Putamen (tissue), 1 donor: ENCODE measurements at regions not wholly inside any gene's neighbourhood (a gene's known extent, or its start where the extent isn't known, plus 50 kb on each side); places are given as distances from the start of the nearest gene placed in this dataset.
A peak's percentile ranks its signal among the peaks of the same experiment; 100 is the strongest.

Experiments
- DNase-seq: peaks from one replicate; pipeline ENCODE4 v3.0.0-alpha.2; 2016; ENCODE audit warnings: low spot score

DNA sequence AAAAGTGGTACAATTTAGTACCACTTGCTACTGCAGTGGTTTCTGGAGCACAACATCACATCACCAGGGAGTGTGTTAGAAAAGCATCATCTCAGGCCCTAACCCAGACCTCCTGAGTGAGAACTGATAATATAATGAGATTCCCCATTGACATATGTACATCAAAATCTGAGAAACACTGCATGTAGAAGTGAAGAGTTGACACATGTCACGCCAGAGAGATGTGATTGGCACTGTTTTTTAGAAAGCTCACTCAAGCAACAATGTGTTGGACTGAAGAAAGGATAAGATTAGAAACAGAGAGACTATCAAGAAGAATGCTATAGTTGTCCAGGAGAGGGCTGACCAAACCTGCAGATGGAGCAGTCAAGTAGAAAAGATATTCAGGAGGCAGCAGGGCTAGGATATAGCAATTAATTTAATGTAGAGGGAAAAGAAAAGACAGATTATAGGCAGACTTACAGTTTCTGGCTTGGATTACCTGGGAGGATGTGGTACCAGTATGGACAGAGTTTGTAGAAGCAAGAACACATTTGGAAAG is 324.4 kb upstream of the ADAMTSL1 start:
- DNase-seq: no peak

DNA sequence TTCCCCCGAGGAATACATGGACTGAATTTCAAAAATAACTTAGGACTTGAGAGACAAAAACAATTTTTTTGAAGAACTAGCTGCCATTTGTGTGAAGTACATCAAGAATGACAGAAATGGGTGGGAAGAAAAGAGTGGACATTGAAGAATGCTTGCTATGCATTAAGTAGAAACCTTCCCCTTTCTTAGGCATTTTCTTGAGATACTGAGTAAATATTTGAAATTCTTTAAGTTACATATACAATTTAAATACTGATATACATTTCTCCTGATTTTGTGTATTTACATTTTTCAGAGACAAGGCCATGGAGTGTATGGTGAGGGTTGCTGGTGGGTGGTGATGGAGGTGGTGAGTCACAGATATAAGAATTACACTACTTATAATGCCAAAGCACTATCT is 319.3 kb upstream of the ADAMTSL1 start:
- no peak for DNase-seq

DNA sequence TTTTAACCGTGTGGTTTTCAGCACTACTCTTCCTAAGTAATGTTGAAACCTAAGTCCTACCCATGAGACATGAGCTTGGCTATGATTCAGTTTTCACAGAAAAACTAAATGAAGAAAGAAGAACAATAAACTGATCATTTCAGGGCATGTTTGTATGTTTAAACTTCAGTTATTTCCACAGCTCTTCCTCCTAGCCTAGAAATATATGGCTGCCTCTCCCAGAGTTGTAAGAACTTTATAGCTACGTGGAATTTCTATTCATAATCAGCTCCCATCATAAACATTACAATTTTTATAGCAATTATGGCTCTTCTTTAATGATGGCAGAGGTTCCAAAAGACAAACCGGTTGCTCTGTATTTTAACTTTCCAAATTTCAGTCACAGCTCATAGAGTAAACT is 314.7 kb upstream of the ADAMTSL1 start:
- no peak for DNase-seq

DNA sequence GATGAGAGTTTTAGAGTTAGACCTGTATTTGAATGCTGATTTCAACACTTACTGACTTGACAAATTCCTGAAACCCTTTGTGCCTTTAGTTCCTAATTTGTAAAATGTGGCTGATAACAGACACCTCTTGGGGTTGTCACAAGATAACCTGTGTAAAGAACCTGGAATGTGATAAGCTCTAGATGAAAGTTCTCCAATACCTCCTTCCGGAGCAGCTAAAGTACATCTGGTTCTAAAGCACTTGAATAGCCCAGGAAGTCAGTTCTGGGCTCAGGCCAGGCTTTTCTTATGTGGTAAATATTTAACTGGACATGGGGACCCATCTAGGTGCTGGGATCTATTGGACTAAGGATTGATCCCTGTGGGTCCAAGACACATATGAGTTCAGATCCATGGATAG is 310.8 kb upstream of the ADAMTSL1 start:
- DNase-seq: no peak

DNA sequence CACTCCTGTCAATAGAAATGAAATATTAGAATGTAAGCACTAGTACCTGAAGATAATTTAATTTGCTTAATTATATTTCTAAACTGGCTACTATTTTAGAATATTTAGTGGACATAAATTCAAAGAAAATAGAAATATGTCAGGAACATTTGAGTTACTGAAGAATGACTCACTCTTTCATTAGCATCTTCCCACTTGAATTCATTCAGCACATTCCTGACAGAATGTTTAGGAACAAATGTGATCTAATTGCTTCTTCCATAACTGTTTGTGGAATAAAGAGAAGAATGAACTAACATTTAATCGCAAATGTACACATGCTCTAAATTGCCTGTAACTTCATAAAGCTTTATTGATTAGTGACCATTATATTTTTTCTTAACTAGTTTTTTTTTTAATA is 306.2 kb upstream of the ADAMTSL1 start:
- peak; percentile 3 for DNase-seq

DNA sequence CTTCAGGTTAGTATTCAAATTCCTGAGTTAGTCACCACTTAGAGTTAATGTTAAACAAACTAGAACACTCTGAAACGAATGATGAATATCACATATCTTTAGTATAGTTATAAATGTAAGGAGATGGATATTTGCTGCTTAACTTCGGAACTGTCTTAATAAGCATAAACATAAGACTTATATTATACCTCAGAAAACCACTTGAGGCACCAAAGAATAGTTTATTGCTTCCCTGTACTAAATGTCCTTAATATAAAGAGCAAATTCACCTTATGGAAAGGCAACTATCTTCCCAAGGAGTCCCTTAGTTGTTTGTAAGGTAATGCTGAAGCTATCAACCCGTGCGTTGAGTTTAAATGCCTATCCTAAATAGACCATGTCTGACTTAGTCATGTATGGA is 300.0 kb upstream of the ADAMTSL1 start:
- no peak for DNase-seq

DNA sequence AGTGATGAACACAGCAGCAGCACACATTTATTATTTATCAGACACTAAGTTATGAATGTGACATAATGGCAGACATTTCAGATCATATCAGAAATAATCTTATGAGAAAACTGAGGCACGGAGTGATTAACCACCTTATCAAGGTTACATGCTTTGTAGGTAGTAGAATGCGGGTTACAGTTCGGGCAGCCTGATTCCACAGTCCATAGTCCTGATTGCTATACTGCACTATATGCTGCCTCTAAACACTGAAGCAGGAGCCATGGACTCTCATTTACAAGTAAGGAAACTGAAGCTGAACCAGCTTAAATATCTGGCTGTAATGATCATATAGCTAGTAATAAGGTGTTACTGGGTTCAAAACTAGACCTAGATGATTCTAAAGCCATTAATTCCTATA is 291.3 kb upstream of the ADAMTSL1 start:
- DNase-seq: no peak

DNA sequence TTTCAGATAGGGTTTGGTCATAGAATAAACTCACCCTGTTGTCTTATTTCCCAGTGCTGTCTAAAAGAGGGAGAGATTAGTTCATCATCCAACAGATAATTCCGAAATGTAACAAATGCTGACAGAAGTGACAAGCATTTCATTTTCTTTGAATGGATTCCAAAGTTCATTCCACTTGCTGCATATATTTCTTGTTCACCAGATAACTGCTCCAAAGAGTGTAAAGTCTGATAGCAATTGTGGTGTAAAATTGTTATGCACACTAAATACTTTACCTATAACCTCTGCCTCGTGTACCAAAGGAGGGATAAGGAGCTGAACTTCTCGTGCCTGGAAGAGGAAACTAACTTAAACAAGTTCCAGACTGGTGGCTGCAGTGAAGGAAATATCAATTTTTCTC is 290.0 kb upstream of the ADAMTSL1 start:
- no peak for DNase-seq

DNA sequence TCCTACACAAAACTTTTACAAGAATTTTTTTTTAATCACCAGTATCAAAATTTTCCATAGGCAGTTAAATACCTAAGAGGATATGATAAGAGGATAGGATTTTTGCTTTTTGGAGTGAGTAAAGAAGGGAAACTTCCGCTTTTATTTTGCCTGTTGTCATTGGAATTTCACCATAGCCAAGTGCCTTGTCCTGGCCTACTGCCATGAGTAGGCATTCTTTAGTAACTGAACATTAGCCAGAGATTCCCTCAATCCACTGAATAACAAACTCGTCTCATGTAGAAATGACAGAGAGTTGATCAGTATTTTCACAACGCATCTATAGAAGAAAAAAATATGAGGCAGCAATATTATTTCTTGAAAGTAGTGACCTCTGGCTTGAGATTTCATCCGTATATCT is 289.6 kb upstream of the ADAMTSL1 start:
- DNase-seq: no peak

DNA sequence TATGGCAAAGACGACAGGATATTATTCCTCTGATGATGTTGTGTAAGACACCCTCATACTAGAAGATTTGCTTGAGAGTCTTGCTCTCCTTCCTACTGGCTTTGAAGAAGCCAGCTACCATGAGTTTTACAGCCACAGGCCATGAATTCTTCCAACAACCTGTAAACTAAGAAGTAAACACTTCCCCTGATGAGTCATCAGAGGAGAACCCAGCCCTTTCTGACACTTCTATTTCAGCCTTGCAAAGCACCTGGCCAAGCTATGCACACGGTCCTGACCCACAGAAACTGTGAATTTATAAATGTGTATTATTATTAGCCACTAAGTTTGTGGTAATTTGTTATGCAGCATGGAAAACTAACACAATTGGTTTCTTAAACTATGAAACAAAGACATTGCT is 288.8 kb upstream of the ADAMTSL1 start:
- DNase-seq: no peak

DNA sequence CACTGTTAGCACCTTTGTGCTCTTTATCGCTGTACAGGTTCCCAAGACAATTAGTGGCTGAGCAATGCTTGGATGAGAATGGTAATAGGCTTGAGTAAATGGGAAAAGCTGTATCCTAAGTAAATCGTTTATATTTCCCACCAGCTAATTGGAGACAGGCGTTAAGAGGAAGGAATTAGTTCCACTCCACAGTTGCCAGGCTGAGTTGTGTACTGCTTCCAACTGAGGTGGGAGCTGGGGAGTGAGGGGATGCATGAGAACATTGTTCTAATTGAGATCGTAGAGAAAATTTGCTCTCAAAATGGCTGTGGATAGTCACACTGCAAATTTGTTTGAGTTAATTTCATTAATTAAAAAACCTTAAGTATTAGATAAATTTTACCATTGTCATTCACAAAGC is 285.0 kb upstream of the ADAMTSL1 start:
- no peak for DNase-seq

DNA sequence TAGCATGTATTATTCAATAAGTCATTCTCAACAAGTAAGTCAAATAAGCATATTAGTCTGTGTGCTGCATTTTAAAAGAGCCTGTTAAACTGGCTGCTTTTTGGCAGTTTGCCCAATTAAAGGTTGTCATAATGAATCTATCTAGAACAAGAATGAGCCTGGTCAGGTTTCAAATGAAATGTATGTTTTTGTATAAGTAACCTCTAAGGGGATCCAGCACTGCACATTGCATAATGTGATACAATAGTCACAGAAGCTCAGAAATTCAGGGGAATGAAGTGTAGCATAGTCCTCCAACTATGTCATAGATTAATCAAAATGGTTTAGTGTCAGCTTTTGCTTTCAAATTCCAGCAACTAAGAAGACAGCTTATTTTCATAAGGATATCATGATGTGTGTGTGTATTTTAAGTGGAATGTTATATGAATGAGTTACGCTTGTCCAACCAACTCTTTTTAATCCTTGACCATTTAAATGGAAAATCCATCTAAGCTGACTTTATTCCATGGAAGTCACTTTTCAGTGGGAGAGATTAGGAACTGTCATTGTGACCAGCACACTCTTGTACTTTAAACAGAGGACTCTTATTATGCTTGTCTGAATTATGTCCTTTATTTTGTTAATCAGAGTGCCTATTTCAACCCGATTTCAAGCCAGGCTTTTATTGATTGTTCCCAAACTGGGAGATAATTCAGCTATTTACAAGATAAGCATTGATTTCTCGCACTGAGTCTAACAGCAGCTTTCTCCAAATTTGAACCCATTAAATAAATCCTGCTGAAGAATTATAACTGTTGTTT is 283.9 kb upstream of the ADAMTSL1 start:
- DNase-seq: no peak

DNA sequence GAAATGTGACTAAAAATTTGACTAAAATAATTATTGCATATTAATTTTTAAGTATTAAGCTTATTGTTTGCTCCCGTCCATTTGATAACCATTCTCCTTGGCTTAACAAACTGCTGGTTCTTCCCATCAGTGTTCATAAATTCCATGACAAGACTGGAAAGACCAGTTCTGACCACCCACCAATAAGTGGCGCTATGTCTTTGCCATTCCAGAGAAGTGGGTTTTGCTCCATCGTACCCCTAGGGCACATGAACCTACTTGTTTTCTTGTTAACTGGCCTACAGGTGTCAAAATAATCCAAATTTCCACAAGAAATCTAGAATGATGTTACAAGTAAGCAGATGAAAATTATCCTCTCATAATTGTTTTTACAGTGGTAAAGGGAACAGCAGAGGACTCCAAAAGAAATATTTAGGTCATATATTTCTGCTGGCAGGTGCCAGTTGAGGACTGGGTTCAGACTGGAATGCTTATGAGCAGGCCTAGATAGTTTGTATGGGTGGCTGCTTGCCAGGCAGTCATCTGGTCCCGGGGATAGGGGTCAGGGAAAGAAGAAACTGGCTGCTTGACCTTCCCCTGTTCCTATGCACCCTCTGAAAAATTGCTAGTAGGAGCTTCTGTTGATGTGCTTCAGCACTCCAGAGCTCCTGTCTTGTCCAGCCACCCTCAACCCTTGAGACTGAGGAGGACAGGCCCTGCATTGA is 283.1 kb upstream of the ADAMTSL1 start:
- DNase-seq: no peak

DNA sequence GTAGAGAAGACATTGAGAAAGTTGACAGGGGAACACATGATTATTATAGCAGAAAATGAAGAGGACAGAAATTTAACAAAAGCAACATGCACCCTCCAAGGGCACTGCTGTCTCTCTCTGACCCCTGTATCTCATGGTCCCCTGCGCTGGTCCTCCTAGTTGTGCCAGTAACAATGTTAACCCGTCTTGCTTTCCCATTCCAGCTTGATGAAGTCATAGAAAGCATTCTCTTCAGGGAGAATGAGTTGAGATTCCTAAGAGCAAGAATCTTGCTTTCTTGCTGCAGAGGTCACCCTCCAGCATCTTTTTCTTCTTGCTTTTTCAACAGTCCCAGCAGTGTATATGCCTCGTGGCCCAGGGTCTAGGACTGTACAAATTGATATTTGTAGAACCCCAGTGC is 279.6 kb upstream of the ADAMTSL1 start:
- DNase-seq: no peak

DNA sequence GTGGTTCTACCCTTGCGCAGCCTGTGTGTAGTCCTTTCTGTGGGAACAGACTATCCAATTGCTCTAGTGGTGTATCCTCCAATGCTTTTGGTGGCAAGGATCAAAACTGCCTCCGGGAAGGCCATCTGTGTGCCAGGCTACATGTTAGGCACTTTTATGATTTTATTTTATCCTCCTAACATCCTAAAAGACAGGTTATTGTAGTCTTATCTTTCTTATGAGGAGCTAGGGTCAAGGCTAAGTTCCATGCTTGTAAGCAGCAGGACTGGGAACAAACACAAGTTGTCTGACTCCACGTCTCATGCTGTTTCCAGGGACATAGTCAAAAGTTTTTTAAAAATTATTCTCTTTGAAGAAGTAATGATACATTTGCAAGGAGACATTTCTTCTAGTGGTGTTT is 278.7 kb upstream of the ADAMTSL1 start:
- no peak for DNase-seq

DNA sequence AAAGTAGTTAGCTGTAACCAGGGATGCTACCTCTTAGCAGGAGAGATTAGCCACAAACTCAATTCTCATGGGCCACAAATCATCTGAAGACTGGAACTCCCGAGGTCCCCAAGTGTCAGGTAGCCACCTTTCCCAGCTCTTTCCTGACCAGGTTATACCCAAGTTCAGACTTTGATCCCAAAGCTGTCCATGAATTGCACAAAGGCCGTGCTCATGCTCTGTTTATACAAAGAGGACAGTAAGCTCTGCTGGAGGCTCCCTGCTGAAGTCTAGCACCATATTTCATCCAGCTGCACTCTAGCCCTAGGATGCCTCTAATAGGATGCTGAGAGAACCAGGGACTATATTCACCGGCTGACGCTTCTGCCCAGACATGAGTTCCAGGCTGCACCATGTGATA is 271.0 kb upstream of the ADAMTSL1 start:
- no peak for DNase-seq

DNA sequence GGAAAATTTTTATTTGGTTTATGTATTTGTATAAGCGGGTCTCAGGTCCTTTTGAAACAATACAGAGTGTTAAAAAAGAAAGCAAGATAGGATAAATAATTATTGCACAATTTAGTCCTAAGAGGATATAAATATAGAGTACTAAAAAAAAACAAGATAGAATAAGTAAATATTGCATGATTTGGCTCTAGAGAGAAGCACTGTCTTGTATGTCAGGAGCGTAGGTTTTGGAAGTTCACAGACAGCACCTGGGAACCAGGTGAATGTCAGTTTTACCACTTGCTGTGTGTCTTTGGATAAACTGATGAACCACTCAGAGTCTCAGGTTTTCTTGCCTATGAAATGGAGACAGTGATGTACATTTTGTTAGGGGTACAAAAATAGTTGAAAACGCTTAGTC is 266.2 kb upstream of the ADAMTSL1 start:
- no peak for DNase-seq

DNA sequence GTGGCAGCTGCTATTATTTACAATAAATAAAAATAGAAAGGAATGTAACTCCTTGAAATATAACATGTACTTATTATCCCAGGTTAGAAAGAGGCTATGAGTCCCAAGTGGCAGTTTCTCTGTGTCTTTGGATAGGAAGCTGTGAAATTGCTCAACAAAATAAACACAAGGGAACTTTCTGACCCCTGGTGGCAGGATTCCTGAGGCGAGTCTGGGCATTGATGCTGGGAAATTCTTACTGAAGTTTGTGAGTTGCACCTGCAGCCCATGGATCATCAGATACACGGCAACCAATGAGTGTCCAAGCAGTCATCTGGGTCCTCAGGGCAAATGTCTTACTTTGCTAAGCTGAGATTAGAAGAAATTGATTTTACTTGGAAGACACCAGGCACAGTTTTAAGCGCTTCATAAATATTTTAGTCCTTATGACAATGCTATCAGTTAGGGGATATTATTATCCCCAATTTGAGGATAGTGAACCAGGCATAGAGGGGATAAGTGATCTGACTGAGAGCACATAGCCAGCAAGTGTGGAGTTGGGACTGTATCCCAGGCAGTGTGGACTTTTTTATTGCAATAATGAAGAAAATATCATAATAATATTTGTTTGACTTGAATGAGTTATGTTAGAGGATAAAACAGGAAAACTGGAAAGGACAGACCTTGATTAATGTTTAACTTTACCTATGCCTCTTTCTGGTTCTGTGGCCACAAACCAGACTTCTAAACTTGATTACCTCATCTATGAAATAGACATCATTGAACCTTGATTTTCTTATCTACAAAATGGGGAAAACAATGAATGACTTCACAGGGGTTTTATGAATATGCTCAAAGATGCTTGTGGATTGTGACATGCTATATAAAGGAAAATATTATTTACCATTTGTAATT is 265.5 kb upstream of the ADAMTSL1 start:
- no peak for DNase-seq

DNA sequence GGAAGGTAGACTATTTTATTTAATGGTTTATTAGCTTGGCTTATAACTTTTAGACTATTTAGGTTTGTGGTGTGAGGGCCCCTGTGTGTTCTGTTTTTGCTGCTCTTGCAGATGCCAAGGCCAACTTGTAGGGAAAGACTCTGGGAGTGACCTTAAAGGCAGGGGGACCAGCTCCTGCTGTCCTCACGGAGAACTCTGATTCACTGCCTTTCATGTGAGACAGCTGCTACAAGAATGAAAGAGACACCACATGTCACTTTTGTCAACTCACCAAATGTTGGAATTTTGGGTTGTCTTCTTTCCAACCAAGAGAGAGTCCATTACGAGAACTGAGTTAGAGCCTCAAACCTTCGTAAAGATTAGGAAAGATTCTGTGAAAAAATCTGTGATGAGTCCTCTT is 258.3 kb upstream of the ADAMTSL1 start:
- DNase-seq: no peak

DNA sequence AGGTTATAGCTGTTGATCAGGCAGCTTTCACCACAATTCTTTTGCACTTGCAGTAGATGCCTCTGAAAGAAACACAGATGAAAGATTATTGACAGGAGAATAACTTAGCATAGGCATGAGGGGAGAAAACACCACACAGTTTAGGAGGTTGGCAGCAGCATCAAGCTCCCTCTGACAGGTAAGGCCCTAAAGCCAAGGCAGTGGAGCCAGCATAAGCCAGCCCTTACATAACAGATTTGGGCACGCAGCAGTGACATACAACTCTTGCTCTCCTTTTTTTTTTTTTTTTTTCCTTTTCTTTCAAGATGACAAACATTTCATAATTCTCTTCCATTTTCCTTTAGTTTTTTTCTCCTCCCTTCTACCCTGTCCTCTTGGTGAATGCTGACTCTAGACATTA is 257.6 kb upstream of the ADAMTSL1 start:
- DNase-seq: no peak

DNA sequence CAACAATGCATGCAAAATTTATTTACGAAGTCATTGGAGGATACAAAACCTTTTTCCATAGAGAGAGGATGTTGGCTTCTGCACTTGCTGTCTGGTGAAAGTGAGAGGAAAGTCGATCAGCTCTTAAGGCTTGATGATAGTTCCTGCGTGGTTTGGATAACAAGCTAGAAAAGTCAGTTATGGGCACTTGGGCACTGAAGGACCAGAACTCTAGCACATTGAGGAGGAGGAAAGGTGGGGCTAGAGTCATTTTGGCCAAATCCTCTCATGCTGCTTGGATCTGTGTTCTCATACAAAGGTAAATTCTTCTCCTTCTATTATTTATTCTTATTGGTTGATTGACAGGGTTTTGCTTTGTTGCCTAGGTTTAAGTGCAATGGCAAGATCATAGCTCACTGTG is 245.9 kb upstream of the ADAMTSL1 start:
- DNase-seq: no peak

DNA sequence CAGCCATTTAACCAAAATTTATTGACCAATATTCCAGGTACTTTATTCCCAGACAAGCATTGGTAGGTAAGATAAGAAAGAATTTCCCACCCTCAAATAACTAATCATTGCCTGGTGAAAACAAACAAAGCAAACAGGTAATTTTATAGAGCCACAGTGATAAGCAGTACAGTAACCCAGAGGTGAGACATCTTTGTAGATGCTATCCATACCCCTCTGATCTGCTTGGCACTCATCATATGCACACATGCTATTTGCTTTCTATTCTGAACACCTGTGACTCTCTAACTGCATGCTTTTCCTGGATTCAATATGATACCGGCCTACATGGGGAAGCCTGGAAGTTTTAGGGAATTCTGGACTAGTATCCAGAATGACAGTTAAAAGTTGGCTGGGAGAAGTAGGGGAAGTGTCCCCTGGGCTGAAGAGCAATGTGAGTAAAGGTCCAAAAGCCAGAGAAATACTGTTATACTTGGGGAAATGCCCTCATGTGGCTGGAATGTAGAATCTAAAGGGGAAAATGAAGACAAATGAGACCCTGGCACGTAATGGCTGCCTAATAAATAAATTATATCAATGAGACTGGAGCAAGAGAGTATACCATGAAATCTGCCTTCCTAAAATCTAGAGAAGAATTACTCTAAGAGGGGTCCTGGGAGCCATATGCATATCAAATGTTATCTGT is 243.8 kb upstream of the ADAMTSL1 start:
- no peak for DNase-seq
